Smooth muscle cell of the brain vasculature (primary cell): ENCODE measurements at regions not wholly inside any gene's neighbourhood (a gene's known extent, or its start where the extent isn't known, plus 50 kb on each side); places are given as distances from the start of the nearest gene placed in this dataset.

Experiments used
- DNase-seq: peaks from one replicate; pipeline ENCODE4 v3.0.0-alpha.2; 2012; ENCODE audit warnings: low read depth, low spot score

DNA sequence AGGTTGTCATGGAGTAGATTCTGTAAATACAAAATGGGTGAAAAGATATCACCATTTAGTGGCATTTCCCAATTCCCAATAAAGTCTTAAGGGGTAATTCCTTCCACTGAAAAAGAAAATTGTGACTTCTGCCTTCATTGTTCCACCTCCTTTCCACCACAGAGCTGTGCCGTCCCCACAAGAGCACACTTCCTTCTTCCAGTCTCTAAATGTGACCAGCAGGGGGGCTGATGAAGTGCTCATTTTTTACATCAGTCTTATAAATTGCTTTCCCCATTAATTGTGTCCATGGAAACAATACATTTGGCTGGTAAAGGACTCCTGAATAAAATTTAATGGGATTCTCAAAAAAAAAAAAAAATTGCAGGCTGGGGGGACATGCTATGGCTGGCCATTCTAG is 260.8 kb upstream of the PSMD7 start:
- no peak for DNase-seq

DNA sequence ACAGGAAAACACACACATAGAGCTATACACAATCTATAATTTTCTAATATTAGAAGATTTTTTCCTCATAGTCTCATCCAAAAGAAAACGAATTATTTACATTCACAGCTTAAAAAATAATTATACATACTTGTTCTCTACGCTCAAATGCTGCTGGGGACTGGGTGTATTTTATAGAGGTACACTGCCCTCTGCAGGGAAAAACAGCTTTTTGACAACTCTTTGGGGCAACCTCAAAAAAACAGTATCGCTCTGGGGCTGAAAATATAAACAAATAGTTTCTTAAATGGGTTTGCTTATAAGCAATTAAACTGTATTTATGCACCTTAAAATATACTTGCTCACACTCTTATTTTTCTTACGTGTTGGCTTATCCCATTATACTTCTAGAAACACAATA is 261.8 kb upstream of the PSMD7 start:
- no peak for DNase-seq

DNA sequence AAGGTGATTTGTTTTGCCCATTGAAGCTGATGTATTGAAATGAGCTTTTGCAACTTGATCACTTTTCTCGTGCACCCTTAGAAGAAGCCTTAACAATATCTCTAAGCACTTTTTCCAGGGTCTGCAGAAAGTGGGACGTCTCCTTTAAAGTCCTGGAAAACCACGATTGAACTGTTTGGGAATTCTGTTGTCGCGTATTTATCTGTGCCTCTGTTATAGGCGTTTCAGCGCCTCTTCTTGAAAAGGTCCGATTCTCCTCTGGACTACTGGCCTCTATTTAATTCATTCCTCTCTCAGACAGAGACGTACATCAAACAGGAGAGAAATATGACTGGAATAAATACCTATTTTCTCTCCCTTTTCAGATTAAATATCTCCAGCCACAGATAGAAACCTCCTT is 262.4 kb upstream of the PSMD7 start:
- no peak for DNase-seq

DNA sequence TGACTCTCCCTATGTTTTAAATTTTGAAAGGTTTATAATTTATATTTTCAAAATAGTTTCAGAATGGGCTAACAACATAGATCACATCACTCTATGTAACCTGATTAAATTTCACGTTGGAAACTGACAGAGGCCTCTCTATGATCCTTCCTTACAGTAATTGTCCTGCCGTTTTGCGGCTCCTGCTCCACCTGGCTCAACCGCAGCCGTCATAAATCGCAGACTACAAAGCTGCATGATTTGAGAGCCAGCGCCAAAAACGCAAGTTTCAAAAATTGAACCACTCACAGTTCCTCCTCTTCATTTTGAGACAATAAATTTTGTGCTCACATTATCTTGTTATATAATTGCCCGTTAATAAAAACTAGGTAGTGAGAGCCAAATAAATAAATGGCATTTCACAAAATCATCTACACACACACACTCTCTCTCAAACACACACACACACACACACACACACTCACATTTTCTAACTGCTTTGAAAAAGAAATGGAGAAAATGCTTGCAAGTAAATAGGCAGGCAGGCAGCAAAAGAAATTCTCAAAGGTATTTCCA is 263.1 kb upstream of the PSMD7 start:
- no peak for DNase-seq

DNA sequence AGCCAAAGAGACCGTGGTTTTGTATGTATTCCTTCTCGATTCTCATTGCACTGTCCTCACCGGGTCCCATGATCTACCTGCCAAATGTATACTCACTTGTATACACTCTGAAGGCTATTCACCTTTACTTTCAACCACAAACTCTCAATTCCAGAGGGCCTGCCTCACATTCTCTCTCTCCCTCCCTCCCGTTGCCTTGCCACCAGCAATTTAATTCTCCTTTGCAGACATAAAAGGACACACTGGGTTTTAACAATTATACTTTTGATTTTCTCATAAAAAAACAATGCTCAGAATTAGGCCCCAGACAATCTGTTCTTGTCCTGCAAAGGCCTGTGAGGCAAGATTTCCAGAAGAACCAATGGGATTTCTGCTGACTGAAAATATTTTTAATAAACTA is 265.1 kb upstream of the PSMD7 start:
- DNase-seq = no peak

DNA sequence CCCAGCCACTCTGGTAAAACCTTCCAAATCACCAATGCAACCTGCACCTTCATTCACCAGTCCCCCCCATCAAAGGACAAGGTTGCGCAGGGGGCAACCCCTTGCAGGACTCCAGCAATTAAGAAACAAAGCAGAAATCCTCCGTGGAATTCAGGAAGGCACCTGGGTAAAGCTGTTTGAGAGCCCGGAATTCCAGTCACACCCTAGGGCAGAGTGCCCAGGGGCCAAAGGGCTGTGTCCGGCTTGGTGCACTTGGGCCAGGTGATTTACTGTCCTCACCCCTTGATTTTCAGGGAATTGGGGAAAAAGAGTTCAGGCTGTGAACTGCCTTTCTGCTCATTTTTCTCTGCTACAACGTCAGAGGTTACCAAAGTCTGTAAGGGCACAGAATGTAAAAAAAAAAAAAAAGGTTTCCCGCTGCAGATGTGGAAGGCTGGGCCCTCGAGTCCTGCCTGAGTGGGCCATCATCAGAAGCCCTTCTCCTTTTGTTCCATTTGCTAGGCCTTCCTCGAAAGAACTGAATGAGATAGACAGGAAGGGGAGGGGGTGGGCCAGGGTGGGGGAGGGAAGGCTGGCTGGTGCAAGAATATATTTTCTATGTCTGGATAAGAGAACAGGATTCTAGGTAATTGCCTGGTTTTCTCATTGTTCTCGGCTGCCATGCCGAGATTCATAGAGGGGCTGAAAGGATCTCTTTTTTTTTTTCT is 266.5 kb upstream of the PSMD7 start:
- DNase-seq = no peak

DNA sequence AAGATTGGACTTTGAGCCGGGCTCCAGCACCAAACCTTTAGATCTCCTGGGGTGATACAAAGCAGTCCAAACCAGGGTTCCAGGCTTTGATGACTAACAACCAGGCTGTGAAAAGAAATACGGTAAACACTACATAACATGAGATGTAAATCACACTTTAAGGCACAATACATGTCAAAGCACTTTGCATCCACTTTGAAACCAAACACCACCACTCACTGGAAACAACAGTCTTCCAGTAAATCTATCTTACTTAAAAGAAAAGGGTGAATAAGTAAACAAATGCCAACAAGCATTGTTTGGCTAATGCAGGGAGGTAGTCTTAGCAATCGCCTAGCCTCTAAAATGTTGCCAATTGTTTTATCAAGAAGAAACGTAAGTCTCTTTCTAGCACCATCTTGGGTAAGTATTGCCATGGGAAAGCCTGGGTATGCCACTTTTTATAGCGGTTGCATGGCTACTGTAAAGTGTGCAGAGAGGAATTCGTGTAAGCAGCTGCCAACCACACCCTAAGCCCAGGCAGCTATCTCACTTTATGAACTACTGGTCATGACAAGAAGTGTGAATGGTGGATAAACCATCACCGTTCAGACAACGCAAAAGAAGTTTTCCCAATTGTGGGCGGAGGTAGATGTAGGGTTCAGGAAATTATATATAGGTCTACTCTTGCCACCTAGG is 267.4 kb upstream of the PSMD7 start:
- DNase-seq = no peak

DNA sequence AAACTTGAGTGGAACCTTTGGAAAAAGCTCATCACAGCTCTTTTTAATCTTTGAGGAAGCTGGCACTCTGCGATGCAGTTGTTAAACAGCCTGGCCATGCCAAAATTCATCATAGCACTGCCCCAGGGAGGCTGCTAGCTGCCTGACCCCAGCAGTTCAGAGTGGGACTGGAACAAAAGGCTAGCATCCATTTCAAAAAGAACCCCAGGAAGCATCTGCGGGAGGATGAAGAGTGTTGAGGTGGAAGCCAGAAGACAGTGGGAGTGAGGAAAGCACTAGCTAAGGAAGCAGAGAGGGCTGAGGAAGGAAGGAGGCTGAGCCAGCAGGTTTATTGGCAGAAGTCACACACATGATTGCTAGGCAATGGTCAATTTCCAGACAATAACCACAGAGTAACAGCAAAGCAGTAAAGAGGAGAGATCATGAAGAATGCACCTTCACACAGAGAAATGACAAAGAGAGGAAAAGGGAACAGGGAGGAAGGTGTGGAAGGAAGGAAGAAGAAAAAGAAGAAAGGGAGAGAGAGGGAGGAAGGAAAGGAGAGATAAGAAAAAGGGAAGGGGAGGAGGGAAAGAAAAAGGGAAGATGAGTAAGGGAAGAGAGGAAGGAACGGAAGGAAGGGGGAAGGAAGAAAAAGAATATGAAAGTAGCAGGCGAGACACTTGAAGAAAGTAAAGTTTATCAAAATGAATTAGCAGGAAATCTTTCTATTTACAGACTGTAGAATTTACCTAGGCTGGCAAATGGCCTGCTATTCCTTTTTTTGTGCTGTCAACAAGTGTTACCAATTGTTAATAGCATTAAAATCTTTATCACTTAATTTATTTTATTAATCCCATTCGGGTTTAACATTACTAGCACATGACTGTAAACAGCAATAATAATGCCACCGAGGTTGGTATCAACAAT is 270.0 kb upstream of the PSMD7 start:
- DNase-seq = no peak

DNA sequence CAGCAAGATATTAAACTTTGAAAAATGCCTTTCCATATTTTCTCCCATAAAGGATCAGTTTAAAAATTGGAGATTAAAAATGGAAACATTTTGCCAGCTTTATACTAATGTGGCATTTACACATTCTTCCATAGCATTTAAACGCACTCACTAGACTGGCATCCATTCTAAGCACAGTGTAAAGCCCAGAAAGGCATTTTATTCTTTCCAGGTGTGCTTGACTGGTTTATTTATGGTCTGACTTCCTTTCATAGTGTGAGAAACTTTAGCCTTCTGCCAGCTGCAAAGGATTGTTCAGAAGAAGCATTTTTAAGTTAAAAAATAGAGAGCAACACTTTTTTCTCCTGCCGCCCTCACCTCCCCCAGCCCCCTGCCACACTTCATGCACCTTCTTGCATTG is 271.7 kb upstream of the PSMD7 start:
- DNase-seq = no peak

DNA sequence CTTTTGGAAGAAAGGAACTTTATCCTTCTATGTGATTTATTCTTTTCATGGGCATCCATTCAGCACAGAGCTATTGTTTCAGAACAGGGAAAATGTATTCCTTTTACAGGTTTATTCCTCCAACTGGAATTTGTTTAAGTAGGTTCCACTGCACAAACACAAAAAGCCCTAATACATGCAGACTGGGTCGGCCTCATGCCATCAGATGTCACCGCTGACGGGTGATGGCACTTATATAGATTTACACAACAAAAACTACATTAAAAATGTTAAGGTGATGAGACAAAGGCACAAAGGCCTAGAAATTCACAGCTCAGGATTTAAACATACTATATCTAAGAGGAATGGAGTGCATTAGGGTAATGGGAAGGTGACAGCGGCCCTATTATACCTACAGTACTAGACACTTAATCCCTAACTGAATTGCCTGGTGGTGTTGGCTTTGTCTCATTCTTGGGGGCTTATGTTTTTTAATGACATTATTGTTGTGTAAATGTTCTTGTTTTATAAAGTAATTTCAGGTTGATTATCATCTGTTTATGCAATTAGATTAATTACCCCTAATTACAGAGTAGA is 276.4 kb upstream of the PSMD7 start:
- DNase-seq = no peak

DNA sequence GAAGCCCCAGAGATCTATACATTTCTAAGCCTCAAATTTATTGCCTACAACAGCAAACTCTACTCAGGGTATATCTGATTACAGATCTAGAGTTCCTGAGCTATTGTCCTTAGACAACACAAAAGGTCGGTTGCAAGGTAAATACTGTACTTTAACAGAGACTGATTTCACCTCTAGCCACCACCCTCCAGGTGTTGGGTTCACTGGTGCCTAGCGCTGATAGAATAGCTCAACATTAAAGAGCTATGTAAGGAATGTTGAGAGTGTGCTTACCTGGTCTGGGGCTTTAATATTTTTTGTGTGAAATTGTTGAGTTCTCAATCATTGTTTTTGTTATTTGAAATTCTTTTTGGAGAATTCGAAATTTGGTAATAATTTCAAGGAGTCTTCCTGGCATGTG is 277.0 kb upstream of the PSMD7 start:
- no peak for DNase-seq

DNA sequence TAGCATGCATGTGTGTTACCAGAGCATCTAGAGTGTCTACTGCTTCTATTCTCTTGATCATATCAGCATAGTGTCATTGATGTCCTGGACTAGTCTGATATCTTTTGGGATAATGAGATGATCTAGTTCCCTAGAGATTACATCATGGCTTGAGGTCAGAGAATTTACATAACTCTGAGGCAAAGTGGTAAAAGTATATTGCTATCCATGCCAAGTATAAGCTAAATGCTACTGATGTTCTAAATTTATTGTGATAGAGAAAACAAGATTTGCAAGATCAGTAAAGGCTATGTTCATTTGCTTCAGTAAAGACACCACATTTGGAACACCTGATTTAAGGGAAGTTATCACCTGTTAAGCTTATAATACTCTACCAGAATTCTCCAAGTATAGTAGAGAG is 280.7 kb upstream of the PSMD7 start:
- no peak for DNase-seq

DNA sequence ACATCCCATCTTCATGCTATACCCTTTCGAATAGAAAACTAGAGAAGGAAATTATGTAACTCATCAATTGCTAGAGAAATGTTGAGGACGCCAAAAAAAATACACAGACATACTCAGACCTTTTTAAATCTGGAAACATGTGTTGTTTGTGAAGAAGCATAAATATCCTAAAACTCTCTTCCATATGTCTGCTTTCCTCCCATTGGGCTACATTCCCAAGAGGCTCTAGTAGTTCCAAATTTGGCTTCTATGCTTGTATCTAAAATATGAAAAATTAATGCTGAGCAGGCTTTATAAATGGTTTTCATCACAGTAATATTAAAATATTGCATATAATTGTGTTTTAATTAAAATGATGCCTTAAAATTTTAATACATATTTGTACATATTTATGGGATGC is 297.9 kb upstream of the PSMD7 start:
- DNase-seq = no peak

DNA sequence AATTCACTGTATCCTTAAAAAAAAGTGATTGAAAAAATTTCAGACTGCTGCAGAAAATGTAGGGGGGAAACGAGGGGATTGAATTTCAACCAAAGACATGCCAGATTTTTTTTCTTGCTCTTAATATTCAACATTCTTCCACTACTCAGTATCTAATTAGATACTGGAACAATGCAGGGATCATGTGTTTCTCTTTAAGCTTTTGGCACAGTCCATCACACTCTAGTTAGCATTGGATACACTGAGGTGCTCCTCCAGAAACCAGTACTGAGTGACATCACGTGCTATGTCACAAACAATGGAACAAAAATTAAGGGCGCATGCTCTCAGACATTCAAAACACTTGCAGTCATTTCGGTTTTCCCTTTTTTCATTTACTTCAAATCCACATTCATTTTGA is 298.6 kb upstream of the PSMD7 start:
- DNase-seq = no peak

DNA sequence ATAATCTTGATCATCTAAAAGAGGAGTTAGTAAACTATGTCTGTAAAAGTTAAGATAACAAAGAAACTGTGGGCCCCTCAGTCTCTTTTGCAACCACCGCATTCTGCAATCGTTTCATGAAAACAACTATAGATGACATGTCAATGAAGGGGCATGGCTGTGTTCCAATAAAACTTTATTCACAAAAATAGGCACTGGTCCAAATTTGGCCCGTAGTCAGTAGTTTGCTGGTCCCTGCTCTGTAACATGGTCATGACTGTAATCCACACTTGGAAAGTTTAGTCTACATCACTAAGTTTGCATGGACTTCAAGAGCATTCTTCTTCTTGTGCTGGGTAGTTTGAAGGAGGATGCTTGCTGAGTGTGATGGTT is 299.3 kb upstream of the PSMD7 start:
- no peak for DNase-seq

DNA sequence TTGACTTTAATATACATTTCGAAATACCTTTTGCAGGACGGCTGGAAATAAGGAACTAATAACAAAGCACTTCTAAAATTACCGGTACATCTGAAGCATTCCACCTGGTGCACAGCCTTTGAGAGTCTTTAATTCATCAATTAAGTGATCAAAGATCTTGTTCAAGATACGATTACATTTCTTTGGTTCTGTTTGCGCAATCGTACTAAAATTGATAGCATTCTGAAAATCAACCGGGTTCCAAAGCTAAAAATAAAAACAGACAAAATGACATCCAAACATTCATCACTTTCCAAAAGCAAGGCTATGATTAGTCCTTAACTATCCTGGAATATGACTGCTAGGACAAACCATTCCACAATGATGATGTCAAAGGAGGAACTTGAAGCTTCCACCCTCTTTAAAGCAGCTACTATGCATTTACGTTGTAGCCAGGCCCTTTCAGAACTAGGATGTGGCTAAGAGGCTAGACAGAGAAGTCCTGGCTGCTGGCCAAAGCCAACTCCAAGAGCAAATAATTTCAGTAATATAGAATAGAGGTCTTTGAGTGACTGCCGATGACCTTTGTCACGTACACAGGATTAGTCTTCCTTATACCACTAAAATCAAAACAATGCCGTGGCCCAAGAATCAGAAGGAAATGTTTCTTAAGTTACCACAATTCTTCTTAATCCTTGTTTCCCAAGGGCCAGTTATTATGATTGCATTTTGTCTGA is 299.8 kb upstream of the PSMD7 start:
- no peak for DNase-seq

DNA sequence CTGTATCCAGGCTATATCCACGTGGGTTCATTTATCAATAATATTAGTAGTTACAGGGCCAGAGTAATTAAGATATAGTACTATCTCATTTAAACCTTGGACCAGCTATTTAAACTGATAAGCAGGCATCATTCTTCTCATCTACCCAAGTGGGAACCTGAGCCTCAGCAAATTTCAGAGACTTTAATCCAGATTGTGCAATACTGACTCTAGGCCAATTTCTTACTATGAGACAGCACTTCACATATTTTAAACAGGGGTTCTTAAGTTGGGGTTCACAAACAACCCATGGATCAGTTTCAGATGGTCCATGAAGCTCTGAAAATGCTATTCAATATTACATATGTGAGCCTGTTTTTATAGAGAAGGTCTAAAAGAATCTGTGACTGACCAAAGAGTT is 302.7 kb upstream of the PSMD7 start:
- no peak for DNase-seq

DNA sequence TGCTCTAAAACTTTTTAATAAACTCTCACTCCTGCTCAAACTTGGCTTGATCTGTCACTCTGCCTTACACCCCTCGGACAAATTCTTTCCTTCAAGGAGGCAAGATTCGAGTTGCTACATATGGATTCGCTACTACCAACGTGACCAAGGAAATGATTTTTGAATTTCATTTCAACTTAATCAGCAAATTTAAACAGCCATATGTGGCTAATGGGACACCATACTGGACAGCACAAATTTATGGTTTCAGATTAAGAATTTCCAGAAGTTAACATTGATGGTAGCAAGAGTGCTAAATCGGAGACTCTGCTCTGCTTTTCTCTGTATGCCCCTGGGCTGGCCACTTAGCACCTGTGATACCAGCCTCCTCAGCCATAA is 318.2 kb upstream of the PSMD7 start:
- DNase-seq = no peak

DNA sequence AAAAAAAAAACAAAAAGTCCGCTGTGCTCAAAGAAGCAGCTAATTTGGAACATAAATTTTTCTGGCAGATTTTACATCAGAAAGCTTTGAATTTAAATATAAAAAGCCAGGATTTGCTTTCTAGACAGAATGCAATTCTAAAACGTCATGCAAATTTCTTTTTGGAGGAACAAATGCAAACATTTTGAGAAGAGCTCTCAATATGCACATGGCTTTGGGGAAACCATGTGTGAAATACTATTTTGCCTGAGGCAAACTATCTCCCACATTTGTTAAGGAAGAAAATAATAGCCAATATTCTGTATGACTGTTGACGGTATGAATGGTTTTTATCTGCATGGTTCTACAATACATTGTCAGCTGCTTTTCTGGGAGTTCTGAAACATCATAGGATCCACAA is 320.0 kb upstream of the PSMD7 start:
- no peak for DNase-seq

DNA sequence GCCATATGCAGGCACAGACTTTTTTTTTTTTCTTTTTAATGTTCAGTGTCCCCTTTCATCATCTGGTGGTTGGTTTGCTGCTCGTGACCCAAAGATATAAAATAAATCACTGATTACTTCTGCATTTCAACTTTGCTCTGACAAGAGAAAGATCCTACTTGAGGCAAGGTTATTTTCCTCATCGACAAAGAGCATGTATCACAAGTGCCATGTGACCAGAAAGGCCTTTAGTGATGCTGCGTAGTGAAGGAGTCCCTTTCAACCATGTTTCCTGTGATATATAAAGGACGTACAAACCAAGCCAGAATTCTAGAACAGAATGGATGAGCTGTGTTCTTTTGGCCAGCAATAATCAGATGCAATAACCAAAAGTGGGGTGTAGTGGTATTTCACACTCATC is 323.4 kb upstream of the PSMD7 start:
- DNase-seq = no peak

DNA sequence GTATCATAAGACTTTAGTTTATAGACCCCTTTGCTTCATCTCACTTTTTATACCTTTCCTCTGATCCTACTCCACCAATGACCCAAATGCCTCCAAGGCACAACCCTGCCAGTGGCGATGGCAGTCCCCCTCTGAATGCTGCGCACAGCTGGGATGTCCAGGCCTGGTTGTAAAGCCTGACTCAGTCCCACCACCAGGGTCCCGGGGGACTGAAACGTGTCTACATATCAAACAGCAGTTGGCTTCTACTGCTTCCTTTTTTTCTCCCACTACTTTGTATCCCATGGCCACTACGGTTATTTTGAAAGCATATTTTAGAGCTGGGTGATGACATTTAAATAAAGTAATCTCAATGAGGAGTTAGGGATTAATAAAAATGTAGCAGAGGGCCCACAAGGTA is 329.8 kb upstream of the PSMD7 start:
- no peak for DNase-seq

DNA sequence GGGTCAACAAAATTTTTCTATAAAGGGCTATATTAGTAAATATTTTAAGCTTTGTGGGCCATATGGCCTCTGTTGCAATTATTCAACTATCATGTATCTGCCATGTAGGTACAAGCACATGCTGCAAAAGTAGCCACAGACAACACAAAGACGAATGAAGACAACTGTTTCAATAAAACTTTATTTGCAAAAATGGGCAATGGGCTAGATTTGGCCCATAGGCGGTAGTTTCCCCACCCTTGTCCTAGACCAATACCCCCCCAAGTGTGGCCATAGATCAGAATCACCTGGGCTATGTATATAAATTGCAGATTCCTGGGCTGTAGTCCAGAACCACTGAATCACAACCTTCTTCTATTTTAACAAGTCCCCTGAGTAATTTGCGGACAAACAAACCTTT is 331.0 kb upstream of the PSMD7 start:
- DNase-seq = no peak
